MM.1S (cell line): ENCODE measurements at regions not wholly inside any gene's neighbourhood (a gene's known extent, or its start where the extent isn't known, plus 50 kb on each side); places are given as distances from the start of the nearest gene placed in this dataset.

Experiments
- EZH2 ChIP-seq: fragments of 300-600 bp; sonication (generic); optimal IDR thresholded peaks from 2 replicates; pipeline ENCODE3; 2017; ENCODE audit warnings: low read depth, mild to moderate bottlenecking, antibody characterized with exemption, low read length, mixed read lengths
- EZH2phosphoT487 ChIP-seq: fragments of 300-600 bp; sonication (generic); IDR thresholded peaks from 2 replicates; pipeline ENCODE4 v1.6.1; 2018; ENCODE audit warnings: antibody characterized with exemption, low read length
- TF ChIP-seq, protein P1 (sequence below): fragments of 300-600 bp; sonication (generic); IDR thresholded peaks from 2 replicates; pipeline ENCODE4 v1.5.1; 2016; ENCODE audit warnings: antibody characterized with exemption, low read length, mixed read lengths

GRCh38 chr7:15015545-15016314 is 113.2 kb upstream of the DGKB start:
- TF ChIP-seq EZH2 (no peak), EZH2phosphoT487 (no peak)
- TF ChIP-seq, protein P1, sequence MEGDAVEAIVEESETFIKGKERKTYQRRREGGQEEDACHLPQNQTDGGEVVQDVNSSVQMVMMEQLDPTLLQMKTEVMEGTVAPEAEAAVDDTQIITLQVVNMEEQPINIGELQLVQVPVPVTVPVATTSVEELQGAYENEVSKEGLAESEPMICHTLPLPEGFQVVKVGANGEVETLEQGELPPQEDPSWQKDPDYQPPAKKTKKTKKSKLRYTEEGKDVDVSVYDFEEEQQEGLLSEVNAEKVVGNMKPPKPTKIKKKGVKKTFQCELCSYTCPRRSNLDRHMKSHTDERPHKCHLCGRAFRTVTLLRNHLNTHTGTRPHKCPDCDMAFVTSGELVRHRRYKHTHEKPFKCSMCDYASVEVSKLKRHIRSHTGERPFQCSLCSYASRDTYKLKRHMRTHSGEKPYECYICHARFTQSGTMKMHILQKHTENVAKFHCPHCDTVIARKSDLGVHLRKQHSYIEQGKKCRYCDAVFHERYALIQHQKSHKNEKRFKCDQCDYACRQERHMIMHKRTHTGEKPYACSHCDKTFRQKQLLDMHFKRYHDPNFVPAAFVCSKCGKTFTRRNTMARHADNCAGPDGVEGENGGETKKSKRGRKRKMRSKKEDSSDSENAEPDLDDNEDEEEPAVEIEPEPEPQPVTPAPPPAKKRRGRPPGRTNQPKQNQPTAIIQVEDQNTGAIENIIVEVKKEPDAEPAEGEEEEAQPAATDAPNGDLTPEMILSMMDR = peak; percentile 66
